ENCODE measurements at regions not wholly inside any gene's neighbourhood (a gene's known extent, or its start where the extent isn't known, plus 50 kb on each side); places are given as distances from the start of the nearest gene placed in this dataset.

- TF ChIP-seq POLR2A (IDR thresholded peaks at IDR 0.05): no peak
- TF ChIP-seq CTCF (IDR thresholded peaks at IDR 0.05): no peak
- WGBS, 2 donors: 17 to 52% methylated on average over 1 of the region's 1 CpG
Measured at GRCh38 chr3:94772402-94772801, 709.5 kb downstream of the NSUN3 start.

GRCh38 chr3:94775746-94776145 is 712.9 kb downstream of the NSUN3 start:
- intact Hi-C loops (cut with DNase I): no loop called here
- no peak overlapping the region for H3K4me3 ChIP-seq
- 34 to 43% methylated on average over 2 of the region's 2 CpGs for WGBS, 2 donors
- no peak for DNase-seq
- no peak overlapping the region for H3K27ac ChIP-seq
- TF ChIP-seq CTCF (IDR thresholded peaks at IDR 0.05) (no peak), POLR2A (IDR thresholded peaks at IDR 0.05) (no peak)
- H3K9me3 ChIP-seq: no peaks in the 10 kb centered on the region
- no peaks in the 10 kb centered on the region for H3K27me3 ChIP-seq
- H3K4me1 ChIP-seq: no peaks in the 10 kb centered on the region
- H3K36me3 ChIP-seq: no peaks in the 10 kb centered on the region

More at GRCh38 chr3:94772402-94772801, 709.5 kb downstream of the NSUN3 start:
- intact Hi-C loops (cut with DNase I): no loop called here
- Histone ChIP-seq H3K9me3 (no peaks in the 10 kb centered on the region), H3K4me3 (no peak overlapping the region), H3K27ac (no peak overlapping the region), H3K27me3 (no peaks in the 10 kb centered on the region), H3K36me3 (no peaks in the 10 kb centered on the region), H3K4me1 (no peaks in the 10 kb centered on the region)
- DNase-seq: no peak

GRCh38 chr3:94776401-94776915 is 713.6 kb downstream of the NSUN3 start:
- no peak for DNase-seq
- 72% methylated on average over 2 to 3 of the region's 3 CpGs for WGBS, 2 donors
- H3K4me3 ChIP-seq: no peak overlapping the region
- TF ChIP-seq CTCF (IDR thresholded peaks at IDR 0.05): no peak
- TF ChIP-seq POLR2A (IDR thresholded peaks at IDR 0.05): no peak
- H3K36me3 ChIP-seq: no peaks in the 10 kb centered on the region
- H3K4me1 ChIP-seq: no peaks in the 10 kb centered on the region
- no peaks in the 10 kb centered on the region for H3K27me3 ChIP-seq
- intact Hi-C loops (cut with DNase I): no loop called here
- H3K27ac ChIP-seq: no peak overlapping the region
- no peaks in the 10 kb centered on the region for H3K9me3 ChIP-seq

- Histone ChIP-seq H3K4me3 (no peak overlapping the region), H3K4me1 (no peaks in the 10 kb centered on the region), H3K9me3 (no peaks in the 10 kb centered on the region), H3K27me3 (no peaks in the 10 kb centered on the region), H3K27ac (no peak overlapping the region), H3K36me3 (no peaks in the 10 kb centered on the region)
- WGBS, 2 donors: 38 to 47% methylated on average over 1 of the region's 1 CpG
- DNase-seq: no peak
- no peak for TF ChIP-seq CTCF (IDR thresholded peaks at IDR 0.05)
- no peak for TF ChIP-seq POLR2A (IDR thresholded peaks at IDR 0.05)
- intact Hi-C loops (cut with DNase I): no loop called here
Measured at GRCh38 chr3:94778289-94778688, 715.4 kb downstream of the NSUN3 start.

- Histone ChIP-seq H3K27me3 (no peaks in the 10 kb centered on the region), H3K27ac (no peak overlapping the region), H3K4me3 (no peak overlapping the region), H3K9me3 (no peaks in the 10 kb centered on the region), H3K4me1 (no peaks in the 10 kb centered on the region), H3K36me3 (no peaks in the 10 kb centered on the region)
- intact Hi-C loops (cut with DNase I): no loop called here
- WGBS, 2 donors: 82 to 87% methylated on average over 4 of the region's 4 CpGs
- TF ChIP-seq POLR2A (IDR thresholded peaks at IDR 0.05) (no peak), CTCF (IDR thresholded peaks at IDR 0.05) (no peak)
- no peak for DNase-seq
Measured at GRCh38 chr3:94778814-94779494, 716.1 kb downstream of the NSUN3 start.
